ENCODE measurements at regions not wholly inside any gene's neighbourhood (a gene's known extent, or its start where the extent isn't known, plus 50 kb on each side); places are given as distances from the start of the nearest gene placed in this dataset.

DNA sequence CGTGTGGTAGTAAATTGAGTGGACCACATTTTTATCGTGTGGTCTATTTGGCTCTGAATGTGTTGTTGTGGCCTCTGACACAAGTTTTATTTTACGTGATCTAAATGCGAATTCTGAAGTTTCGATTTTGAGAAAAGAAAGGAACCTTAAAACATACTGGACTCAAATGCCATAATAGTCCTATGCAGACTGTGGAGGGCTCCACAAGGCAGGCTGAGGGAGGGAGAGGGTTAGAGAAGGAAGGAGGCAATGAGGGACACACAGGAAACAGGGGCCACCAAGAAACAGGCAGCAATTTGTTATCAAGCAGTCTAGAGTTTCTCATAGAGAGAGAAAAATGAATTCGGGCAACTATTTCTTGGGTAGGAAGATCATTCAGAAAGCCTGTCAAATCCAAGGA is 110.4 kb upstream of the SEMA6A start:
- no peak for DNase-seq (ENCODE audit: low spot score)

GRCh38 chr5:116681334-116682013 is 106.9 kb upstream of the SEMA6A start:
- DNase-seq (ENCODE audit: low spot score) = no peak

- no peak for DNase-seq (ENCODE audit: low spot score)
Measured at GRCh38 chr5:116675626-116675910, 100.9 kb upstream of the SEMA6A start.

DNA sequence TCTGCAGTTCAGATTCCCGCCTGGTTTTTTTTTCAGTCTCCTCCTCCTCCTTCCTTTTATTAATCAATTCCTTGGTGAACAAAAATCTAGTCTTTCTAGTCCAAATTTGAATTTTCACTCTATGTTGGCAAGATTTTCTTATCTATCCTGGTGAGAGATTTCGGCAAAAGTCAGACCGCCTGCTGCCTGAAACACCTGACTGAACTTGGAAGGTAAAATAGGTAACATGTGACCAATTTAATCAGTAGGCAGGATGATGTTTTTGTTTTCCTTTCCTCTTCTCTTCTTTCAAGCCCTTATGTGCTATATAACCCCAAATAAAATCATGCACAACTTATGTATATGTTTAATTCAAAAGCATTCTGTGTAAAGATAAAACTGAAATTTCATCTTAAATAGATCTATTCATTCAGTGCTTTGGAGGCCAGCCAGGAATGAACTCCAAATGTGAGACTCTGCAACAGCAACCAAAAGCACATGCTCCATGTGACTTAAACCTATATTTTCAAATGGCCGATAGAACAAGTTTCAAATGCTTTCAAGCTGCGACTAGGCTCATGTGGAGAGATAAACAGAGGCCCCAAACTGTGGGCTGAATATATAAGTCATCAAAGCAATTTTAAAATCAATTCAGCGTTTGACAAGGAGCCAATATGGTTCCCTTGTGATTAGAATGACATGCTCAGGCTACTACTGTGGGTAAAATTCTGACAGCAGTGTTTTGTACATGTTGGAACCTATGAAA is 100.4 kb upstream of the SEMA6A start:
- DNase-seq (ENCODE audit: low spot score) = no peak

- no peak for DNase-seq (ENCODE audit: low spot score)
Measured at GRCh38 chr5:116673453-116673852, 98.8 kb upstream of the SEMA6A start.

DNA sequence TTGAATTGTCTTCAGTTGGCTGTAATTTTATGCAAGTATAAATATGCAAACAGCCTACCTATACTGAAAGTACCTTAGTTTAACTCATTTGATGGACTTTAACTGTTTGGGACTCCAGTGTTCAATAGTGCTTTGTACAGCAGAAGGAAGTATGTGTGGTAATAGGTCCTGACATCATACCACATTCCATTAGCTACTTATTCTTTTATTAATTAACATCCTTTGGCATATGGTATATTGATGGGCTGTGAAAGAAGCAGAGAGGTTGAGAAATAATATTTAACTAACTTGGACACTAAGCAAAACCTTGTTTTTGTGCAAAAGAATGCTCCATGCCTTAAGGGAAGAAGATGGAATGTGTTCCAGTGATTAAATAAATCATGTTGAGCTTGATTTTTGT is 97.6 kb upstream of the SEMA6A start:
- DNase-seq (ENCODE audit: low spot score) = no peak

GRCh38 chr5:116671211-116671736 is 96.7 kb upstream of the SEMA6A start:
- DNase-seq (ENCODE audit: low spot score) = no peak

DNA sequence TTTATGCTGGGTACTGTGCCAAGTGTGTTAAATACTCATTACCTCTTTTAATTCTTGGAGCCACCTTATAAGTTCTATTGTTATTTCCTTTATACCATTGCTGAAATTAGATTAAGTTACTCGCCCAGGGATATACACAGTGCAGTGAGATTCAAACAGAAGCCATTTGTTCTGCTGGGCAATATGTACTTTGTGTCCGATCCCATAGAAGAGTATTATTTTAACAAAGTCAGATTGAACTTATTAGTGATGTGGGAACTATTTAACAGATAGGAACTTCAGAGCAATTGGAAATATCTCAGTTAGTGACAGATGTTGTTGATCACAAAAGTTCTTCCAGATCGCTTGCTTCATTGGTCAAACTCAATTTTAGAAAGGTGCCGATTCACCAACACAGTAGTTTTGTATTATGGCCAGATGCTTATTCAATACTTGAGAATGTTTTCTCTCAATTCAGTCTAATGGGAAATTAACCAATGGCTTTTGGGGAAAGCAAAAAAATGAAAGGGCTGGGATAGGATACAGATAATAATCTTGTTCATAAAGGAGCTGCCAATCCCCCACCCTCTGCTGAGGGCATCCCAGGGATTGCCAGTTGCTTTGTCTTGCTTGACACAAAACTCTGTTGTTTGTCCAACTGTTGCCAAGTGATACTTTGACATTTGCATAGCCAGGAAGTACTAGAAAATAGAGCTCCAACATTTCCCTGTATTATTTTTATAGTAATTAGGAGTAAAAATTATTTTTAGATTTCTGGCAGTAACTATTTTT is 94.8 kb upstream of the SEMA6A start:
- DNase-seq (ENCODE audit: low spot score) = no peak

DNA sequence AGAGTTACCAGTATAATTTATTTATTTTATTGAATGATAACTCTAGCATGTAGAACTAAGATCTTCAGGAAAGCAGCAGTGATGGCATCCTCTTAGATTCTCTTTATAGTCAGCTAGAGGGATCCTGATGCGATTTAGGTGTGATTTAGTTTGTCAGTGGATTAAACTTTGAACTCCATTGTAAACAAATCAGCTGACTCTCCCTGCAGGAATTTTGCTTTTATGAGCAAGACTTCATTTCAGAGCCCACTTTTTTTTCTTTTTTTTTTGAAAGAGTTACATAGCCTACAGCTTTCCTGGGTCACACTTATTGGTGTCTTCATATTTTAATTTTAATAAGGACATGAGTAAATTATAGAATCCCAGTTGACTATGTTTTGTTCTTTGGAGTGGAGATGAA is 93.8 kb upstream of the SEMA6A start:
- no peak for DNase-seq (ENCODE audit: low spot score)

- no peak for DNase-seq (ENCODE audit: low spot score)
Measured at GRCh38 chr5:116666901-116667300, 92.3 kb upstream of the SEMA6A start.

DNA sequence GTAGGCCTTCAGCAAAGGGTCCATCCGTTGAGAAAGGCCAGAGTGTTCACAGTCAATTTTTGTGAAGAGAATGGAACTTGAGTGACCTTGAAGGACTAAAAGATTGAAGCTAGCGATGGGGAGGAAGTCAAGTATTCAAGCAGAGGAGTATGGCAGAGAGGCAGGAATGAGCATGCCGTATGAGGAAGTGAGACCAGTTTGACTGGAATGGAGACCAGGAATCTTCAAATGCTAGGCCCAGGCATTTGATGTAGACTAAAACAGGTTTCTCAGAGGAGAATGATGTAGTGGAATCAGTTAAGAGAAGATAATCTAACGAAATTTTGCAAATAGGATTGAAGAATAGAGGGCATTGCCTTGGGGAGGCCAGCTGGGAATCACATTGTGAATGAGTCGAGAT is 90.4 kb upstream of the SEMA6A start:
- DNase-seq (ENCODE audit: low spot score) = no peak

DNA sequence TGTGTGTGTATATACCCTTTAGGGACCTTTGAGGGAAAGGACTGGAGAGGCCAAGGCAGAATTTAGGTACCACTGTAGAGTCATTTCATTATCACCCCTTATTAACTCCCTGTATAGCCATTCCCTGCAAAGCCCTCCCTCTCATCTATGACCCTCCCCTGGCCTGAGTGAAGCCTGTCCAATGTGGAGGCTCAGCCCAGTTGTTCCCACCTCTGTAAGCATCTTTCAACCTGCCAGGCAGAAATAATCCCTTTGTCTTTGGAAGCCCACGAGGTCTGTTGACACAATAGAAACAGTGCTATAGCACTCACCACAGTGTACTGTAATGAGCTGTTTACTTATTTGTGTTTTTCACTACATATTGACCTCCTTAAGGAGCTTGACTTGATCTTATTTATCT is 88.5 kb upstream of the SEMA6A start:
- DNase-seq (ENCODE audit: low spot score) = no peak

DNA sequence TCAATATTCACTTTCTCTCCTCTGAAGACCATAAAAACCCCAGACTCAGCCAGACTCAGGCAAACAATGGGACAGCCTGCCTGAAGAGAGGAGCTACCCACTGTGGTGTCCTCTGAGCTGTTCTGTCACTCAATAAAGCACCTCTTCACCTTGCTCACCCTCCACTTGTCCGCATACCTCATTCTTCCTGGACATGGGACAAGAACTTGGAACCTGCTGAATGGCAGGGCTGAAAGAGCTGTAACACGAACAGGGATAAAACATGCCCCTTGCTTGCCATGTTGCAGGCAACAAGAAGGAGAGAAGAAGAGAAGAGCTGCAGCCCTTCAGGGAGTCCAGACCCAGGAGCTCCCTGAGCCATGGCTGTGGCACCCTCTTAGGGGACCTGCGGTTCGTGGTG is 86.8 kb upstream of the SEMA6A start:
- DNase-seq (ENCODE audit: low spot score) = no peak

- DNase-seq (ENCODE audit: low spot score) = no peak
Measured at GRCh38 chr5:116660929-116661328, 86.3 kb upstream of the SEMA6A start.

DNA sequence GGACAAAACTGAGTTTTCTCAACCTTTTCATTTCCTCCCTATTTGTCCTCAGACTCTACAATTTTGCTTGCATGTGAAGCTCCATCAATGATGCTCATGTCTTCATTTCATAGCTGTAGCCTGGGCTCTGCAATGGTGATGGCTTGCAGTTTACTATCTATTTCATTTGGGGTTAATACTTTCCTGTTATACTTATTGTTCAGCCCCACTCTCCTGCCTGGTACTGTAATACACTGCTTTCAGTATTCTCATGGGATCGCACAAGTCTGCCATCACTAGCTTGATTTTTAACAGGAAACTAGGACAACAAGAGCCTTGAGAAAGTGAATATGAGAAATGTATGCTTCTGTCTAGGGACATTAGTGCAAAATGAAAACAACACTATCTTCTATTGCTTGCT is 84.2 kb upstream of the SEMA6A start:
- no peak for DNase-seq (ENCODE audit: low spot score)

DNA sequence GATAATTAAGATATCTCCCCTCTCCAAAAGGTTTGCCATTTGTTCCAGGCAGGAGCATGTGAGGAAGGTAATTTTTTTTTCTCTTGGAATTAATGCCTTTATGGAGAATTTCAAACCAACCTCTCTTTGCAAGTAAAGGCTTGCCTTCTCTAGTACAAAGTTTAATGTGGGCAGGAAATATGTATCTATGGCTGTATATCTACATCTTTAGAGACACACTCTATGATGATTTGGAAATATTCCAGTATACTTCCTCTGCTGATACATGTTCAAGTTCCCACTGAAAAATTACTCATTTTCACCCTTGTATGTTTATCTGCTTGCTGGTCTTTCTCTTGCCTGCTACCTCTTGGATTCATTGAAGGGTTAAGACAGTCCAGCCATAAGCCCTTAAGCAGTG is 83.5 kb upstream of the SEMA6A start:
- DNase-seq (ENCODE audit: low spot score) = no peak

GRCh38 chr5:116655431-116655830 is 80.8 kb upstream of the SEMA6A start:
- DNase-seq (ENCODE audit: low spot score) = no peak

GRCh38 chr5:116654925-116655324 is 80.3 kb upstream of the SEMA6A start:
- DNase-seq (ENCODE audit: low spot score) = no peak

DNA sequence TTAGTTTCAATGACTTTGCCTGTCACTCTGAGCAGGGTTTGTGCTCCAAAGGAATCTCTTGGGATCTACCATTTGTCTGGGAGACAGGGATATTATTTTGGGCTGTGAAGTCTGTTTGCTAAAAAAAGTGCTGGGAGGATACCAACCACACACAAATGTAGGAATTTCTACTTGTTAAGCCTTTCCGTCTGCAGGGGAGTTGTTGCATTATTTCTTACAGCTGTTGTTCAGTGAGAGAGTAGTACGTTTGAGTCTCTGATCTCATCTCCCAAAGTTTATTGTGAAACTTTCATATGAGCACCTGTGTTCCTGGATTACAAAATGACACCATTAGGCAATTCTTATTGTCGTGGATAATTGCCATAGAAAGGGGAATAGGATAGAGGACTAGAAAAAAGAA is 78.3 kb upstream of the SEMA6A start:
- no peak for DNase-seq (ENCODE audit: low spot score)

DNA sequence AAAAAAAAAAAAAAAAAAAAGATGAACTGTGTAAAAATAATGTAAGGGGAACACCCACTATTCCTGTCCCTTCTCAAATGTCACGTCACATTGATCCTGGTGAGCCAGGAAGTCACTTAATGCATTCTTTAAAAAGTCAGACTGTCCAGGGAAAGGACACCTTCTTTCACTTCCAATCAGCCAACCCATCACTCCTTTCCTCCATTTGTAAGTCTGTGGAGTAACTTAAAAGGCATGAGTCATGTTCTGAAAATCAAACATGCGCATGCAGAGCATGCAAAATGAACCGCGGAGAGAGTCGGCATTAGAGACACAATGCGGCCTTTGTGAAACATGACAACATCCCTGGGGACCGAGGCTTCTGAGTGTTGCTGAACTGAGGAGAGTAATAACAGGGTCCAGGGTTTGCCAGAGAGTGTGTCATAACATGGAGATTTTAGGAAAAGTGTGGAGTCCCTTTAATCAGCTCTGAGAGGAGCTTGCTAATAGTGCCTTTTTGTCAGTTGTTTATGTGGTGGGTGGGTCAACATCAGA is 77.6 kb upstream of the SEMA6A start:
- peak; percentile 4 for DNase-seq (ENCODE audit: low spot score)

GRCh38 chr5:116651653-116652052 is 77.0 kb upstream of the SEMA6A start:
- DNase-seq (ENCODE audit: low spot score) = no peak

- DNase-seq (ENCODE audit: low spot score) = no peak
Measured at GRCh38 chr5:116650964-116651363, 76.3 kb upstream of the SEMA6A start.

GRCh38 chr5:116650544-116650943 is 75.9 kb upstream of the SEMA6A start:
- no peak for DNase-seq (ENCODE audit: low spot score)
